ENCODE measurements at regions not wholly inside any gene's neighbourhood (a gene's known extent, or its start where the extent isn't known, plus 50 kb on each side); places are given as distances from the start of the nearest gene placed in this dataset.

DNA sequence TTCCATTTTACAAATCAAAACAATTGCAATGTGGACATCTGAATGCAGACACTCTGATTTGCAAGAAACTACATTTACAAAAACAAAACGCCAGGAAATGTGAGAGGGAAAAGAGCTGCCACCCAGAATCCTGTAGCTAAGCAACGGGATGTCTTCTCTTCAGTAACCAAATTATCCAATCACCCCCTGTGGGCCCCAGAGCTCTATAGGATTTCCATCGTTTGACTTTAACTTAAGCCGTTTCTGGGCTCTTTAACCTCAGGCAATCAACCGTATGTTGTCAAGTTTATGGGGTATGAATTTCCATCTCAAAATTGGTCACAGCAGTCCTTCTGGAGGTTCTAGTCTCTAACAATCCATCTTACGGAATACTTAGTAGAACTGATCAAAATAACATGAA lies 240.5 kb downstream of the ETV1 start:
- Histone ChIP-seq H2AFZ (ENCODE audit: low read depth, low read length, poor library complexity, severe bottlenecking) (peak overlapping the region; percentile 42), H3K9me3 (ENCODE audit: control insufficient read depth in 1 of 2, insufficient read depth in 1 of 2, low read depth in 1 of 2, low read length in 2 of 2) (no peaks in the 10 kb centered on the region), H3K4me3 (replicated peaks in 1 of 2; ENCODE audit: low read depth in 1 of 2, low read length in 2 of 2) (no peak overlapping the region), H3K27ac (ENCODE audit: low read depth, low read length) (no peak overlapping the region), H3K4me2 (ENCODE audit: low read length) (no peak overlapping the region), H3K79me2 (ENCODE audit: insufficient read depth, low read length) (no peaks in the 10 kb centered on the region), H3K9me2 (ENCODE audit: insufficient read depth) (no peaks in the 10 kb centered on the region), H3K9ac (ENCODE audit: low read length) (no peak overlapping the region), H3K36me3 (ENCODE audit: control insufficient read depth in 1 of 2, insufficient read depth in 2 of 2, low read length in 2 of 2) (no peaks in the 10 kb centered on the region), H3K4me1 (ENCODE audit: control insufficient read depth in 1 of 2, insufficient read depth in 2 of 2, low read length in 2 of 2) (no peaks in the 10 kb centered on the region), H3K27me3 (ENCODE audit: insufficient read depth, low read length) (no peaks in the 10 kb centered on the region), H4K20me1 (ENCODE audit: insufficient read depth) (no peaks in the 10 kb centered on the region)
- intact Hi-C loops (cut with micrococcal nuclease) = no loop called here
- TF ChIP-seq SRF (IDR thresholded peaks at IDR 0.05; ENCODE audit: low read depth) (no peak), FOSL1 (IDR thresholded peaks at IDR 0.05; ENCODE audit: low read depth) (no peak), TCF7L2 (IDR thresholded peaks at IDR 0.05; ENCODE audit: borderline replicate concordance, extremely low read depth, insufficient read depth, insufficient read length) (no peak), EGR1 (IDR thresholded peaks at IDR 0.05; ENCODE audit: low read depth) (no peak)
- TF ChIP-seq, protein P1, sequence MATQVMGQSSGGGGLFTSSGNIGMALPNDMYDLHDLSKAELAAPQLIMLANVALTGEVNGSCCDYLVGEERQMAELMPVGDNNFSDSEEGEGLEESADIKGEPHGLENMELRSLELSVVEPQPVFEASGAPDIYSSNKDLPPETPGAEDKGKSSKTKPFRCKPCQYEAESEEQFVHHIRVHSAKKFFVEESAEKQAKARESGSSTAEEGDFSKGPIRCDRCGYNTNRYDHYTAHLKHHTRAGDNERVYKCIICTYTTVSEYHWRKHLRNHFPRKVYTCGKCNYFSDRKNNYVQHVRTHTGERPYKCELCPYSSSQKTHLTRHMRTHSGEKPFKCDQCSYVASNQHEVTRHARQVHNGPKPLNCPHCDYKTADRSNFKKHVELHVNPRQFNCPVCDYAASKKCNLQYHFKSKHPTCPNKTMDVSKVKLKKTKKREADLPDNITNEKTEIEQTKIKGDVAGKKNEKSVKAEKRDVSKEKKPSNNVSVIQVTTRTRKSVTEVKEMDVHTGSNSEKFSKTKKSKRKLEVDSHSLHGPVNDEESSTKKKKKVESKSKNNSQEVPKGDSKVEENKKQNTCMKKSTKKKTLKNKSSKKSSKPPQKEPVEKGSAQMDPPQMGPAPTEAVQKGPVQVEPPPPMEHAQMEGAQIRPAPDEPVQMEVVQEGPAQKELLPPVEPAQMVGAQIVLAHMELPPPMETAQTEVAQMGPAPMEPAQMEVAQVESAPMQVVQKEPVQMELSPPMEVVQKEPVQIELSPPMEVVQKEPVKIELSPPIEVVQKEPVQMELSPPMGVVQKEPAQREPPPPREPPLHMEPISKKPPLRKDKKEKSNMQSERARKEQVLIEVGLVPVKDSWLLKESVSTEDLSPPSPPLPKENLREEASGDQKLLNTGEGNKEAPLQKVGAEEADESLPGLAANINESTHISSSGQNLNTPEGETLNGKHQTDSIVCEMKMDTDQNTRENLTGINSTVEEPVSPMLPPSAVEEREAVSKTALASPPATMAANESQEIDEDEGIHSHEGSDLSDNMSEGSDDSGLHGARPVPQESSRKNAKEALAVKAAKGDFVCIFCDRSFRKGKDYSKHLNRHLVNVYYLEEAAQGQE (IDR thresholded peaks at IDR 0.05; ENCODE audit: low read depth) = no peak
- TF ChIP-seq, protein P2, sequence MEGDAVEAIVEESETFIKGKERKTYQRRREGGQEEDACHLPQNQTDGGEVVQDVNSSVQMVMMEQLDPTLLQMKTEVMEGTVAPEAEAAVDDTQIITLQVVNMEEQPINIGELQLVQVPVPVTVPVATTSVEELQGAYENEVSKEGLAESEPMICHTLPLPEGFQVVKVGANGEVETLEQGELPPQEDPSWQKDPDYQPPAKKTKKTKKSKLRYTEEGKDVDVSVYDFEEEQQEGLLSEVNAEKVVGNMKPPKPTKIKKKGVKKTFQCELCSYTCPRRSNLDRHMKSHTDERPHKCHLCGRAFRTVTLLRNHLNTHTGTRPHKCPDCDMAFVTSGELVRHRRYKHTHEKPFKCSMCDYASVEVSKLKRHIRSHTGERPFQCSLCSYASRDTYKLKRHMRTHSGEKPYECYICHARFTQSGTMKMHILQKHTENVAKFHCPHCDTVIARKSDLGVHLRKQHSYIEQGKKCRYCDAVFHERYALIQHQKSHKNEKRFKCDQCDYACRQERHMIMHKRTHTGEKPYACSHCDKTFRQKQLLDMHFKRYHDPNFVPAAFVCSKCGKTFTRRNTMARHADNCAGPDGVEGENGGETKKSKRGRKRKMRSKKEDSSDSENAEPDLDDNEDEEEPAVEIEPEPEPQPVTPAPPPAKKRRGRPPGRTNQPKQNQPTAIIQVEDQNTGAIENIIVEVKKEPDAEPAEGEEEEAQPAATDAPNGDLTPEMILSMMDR (IDR thresholded peaks at IDR 0.05 in 2 of 3, conservative IDR thresholded peaks at IDR 0.05 in 1 of 3; ENCODE audit: borderline replicate concordance in 1 of 3, insufficient read depth in 1 of 3, low read depth in 2 of 3, low read length in 2 of 3) = no peak
- POLR2A ChIA-PET = no interaction called here
- CTCF ChIA-PET = no interaction called here
- BruUV-seq (replicated peaks) = no TSS peak
- DNase-seq (ENCODE audit: low read depth, low spot score) (no peak), ATAC-seq (no peak)
- RAD21 ChIA-PET (ENCODE audit: low non-redundant PET in 1 of 2, low total read pairs in 2 of 2, uncharacterized antibody in 2 of 2, unreplicated experiment in 2 of 2) = no interaction called here

Measured in HCT116 (cell line).